ENCODE measurements at regions not wholly inside any gene's neighbourhood (a gene's known extent, or its start where the extent isn't known, plus 50 kb on each side); places are given as distances from the start of the nearest gene placed in this dataset.

DNA sequence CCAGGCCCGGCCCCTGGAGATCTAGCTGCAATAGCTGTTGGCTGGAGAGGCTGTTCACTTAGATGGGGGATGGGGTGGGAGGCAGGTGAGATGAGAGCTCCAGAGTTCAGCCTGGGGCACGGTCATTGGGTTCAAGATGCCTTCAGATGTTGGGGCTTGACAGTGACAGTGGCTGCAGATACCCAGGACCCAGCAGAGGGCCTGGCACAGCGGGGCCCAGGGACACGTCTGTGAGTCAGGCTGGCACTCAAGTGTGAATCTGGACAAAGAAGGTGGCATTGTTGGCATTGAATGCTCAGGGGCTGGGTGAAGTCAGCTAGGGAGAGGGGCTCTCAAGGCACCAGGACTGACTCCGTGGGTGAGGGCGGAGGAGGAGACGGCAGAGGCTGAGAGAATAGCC lies 328.1 kb downstream of the SEC14L1 start:
- intact Hi-C loops (cut with DNase I; ENCODE audit: low total_unique reads): no loop called here
- Histone ChIP-seq H3K9me3 (no peaks in the 10 kb centered on the region), H3K4me1 (peaks cover 4 to 25% of the 10 kb centered on the region in 2 donors), H3K36me3 (no peaks in the 10 kb centered on the region), H3K27ac (peak overlapping the region in 1 of 2 donors; percentile 82), H3K4me3 (no peak overlapping the region), H3K27me3 (no peaks in the 10 kb centered on the region)
- TF ChIP-seq POLR2A (IDR thresholded peaks at IDR 0.05): no peak
- TF ChIP-seq, protein P1, sequence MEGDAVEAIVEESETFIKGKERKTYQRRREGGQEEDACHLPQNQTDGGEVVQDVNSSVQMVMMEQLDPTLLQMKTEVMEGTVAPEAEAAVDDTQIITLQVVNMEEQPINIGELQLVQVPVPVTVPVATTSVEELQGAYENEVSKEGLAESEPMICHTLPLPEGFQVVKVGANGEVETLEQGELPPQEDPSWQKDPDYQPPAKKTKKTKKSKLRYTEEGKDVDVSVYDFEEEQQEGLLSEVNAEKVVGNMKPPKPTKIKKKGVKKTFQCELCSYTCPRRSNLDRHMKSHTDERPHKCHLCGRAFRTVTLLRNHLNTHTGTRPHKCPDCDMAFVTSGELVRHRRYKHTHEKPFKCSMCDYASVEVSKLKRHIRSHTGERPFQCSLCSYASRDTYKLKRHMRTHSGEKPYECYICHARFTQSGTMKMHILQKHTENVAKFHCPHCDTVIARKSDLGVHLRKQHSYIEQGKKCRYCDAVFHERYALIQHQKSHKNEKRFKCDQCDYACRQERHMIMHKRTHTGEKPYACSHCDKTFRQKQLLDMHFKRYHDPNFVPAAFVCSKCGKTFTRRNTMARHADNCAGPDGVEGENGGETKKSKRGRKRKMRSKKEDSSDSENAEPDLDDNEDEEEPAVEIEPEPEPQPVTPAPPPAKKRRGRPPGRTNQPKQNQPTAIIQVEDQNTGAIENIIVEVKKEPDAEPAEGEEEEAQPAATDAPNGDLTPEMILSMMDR (IDR thresholded peaks at IDR 0.05): no peak
- DNase-seq: no peak

GRCh38 chr17:77470330-77470786 lies 329.6 kb downstream of the SEC14L1 start:
- peaks cover 6 to 39% of the 10 kb centered on the region in 2 donors for H3K4me1 ChIP-seq

DNA sequence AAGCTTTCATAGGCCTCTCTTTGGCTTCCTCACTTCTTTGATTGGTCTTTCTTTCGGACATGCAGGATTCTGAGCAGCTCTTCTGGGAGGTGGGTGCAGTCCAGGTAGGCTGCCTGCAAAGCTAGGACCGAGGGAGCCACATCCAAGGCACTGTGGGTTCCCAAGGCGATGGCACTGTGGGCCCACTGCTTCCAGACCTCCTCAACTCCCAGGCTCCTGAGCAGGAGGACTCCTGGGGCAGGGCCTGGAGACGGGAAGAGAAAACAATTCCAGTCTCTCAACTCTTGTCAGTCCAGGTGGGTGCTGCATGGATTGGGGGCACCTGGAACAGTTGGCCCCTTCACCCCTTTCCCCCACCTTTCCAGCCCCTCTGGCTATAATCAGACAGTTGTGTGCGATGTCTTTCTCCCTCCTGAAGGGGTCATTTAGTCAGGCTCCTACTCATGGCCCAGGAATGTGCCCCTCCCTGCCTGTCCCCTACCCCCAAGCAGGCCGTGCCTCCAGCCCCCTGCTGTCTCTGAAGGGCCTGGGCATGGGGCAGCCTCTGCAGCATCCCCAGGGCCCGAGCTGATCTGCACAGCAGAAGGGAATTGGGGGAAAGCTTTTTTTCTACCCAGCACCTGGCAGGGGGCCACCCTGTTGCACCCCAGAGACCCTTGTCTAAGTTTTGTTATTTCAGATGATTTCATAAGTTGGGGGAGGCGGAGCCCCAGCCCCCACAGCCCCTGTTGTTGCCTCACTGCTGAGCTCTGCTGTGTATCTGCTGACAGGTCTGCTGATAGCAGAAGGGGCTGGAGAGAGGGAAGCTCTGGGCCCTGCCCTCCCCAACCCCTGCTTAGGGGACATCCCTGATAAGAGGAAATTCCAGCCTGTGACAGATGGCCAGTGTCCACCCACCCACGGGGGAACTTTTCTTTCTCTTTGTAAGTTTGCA lies 330.3 kb downstream of the SEC14L1 start:
- no peak overlapping the region for H3K4me3 ChIP-seq
- no peaks in the 10 kb centered on the region for H3K36me3 ChIP-seq
- intact Hi-C loops (cut with DNase I; ENCODE audit: low total_unique reads): no loop called here
- no peaks in the 10 kb centered on the region for H3K9me3 ChIP-seq
- no peaks in the 10 kb centered on the region for H3K27me3 ChIP-seq
- peak overlapping the region; percentile 82 to 93 for H3K27ac ChIP-seq
- peak; percentile 85 to 86 for DNase-seq
- TF ChIP-seq, protein P1 (IDR thresholded peaks at IDR 0.05): peak in 1 of 4 experiments; percentile 5
- no peak for TF ChIP-seq POLR2A (IDR thresholded peaks at IDR 0.05)
- H3K4me1 ChIP-seq: peaks cover 14 to 46% of the 10 kb centered on the region in 2 donors

More at GRCh38 chr17:77470330-77470786, 329.6 kb downstream of the SEC14L1 start:
- no peaks in the 10 kb centered on the region for H3K9me3 ChIP-seq
- no peaks in the 10 kb centered on the region for H3K27me3 ChIP-seq
- H3K4me3 ChIP-seq: no peak overlapping the region
- no peak for TF ChIP-seq POLR2A (IDR thresholded peaks at IDR 0.05)
- H3K27ac ChIP-seq: peak overlapping the region; percentile 82 to 93
- DNase-seq: no peak
- intact Hi-C loops (cut with DNase I; ENCODE audit: low total_unique reads): no loop called here
- no peaks in the 10 kb centered on the region for H3K36me3 ChIP-seq

GRCh38 chr17:77471984-77472461 lies 331.3 kb downstream of the SEC14L1 start:
- intact Hi-C loops (cut with DNase I; ENCODE audit: low total_unique reads): no loop called here

GRCh38 chr17:77472468-77473310 lies 331.9 kb downstream of the SEC14L1 start:
- Histone ChIP-seq H3K27me3 (no peaks in the 10 kb centered on the region), H3K36me3 (no peaks in the 10 kb centered on the region), H3K4me3 (no peak overlapping the region), H3K9me3 (no peaks in the 10 kb centered on the region), H3K27ac (peak overlapping the region; percentile 82 to 93), H3K4me1 (peaks cover 23 to 58% of the 10 kb centered on the region in 2 donors)
- intact Hi-C loops (cut with DNase I; ENCODE audit: low total_unique reads): no loop called here
- DNase-seq: no peak
- TF ChIP-seq POLR2A (IDR thresholded peaks at IDR 0.05): no peak
- TF ChIP-seq, protein P1 (IDR thresholded peaks at IDR 0.05): no peak

More at GRCh38 chr17:77471984-77472461, 331.3 kb downstream of the SEC14L1 start:
- TF ChIP-seq, protein P1 (IDR thresholded peaks at IDR 0.05): peak in 1 of 4 experiments; percentile 3
- TF ChIP-seq POLR2A (IDR thresholded peaks at IDR 0.05): no peak
- Histone ChIP-seq H3K36me3 (no peaks in the 10 kb centered on the region), H3K9me3 (no peaks in the 10 kb centered on the region), H3K4me3 (no peak overlapping the region), H3K27ac (peak overlapping the region; percentile 82 to 93), H3K27me3 (no peaks in the 10 kb centered on the region), H3K4me1 (peaks cover 22 to 55% of the 10 kb centered on the region in 2 donors)
- DNase-seq: peak; percentile 82
